Mammary epithelial cell (primary cell): ENCODE measurements at regions not wholly inside any gene's neighbourhood (a gene's known extent, or its start where the extent isn't known, plus 50 kb on each side); places are given as distances from the start of the nearest gene placed in this dataset.

Experiments used
- EZH2 ChIP-seq: IDR thresholded peaks from 2 replicates; pipeline ENCODE4 v1.6.1; 2012; ENCODE audit warnings: low read length, inconsistent platforms, borderline replicate concordance
- TF ChIP-seq, protein P1 (sequence below), 2 donors: IDR thresholded peaks in 1 of 2; conservative IDR thresholded peaks in 1 of 2; 2 replicates each; pipeline ENCODE4 v1.5.1; 2011 to 2012; ENCODE audit warnings: inconsistent platforms in 2 of 2, low read length in 2 of 2, mild to moderate bottlenecking in 2 of 2, control low read depth in 1 of 2, low read depth in 1 of 2; ENCODE audit not compliant: insufficient read depth in 1 of 2; ENCODE audit errors: extremely low read depth in 1 of 2

DNA sequence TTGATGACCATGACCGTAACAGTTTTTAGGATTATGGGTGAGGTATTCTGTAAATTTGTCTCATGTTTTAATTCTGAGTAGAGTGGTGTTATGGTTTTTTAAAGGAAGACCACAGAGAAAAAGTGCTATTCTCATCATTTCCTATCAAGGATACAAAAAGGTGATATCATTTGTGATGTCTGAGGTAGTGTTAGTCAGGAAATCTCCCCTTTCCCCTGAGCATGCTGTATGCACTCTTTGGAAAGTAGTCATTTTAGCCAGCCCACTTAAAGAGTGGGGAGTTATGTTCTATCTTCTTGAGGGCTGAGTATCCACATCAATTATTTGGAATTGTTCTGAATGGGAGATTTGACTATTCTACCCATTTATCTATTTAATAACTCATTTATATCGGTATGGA is 414.2 kb upstream of the SLC14A2 start:
- TF ChIP-seq EZH2, result no peak
- TF ChIP-seq, protein P1, sequence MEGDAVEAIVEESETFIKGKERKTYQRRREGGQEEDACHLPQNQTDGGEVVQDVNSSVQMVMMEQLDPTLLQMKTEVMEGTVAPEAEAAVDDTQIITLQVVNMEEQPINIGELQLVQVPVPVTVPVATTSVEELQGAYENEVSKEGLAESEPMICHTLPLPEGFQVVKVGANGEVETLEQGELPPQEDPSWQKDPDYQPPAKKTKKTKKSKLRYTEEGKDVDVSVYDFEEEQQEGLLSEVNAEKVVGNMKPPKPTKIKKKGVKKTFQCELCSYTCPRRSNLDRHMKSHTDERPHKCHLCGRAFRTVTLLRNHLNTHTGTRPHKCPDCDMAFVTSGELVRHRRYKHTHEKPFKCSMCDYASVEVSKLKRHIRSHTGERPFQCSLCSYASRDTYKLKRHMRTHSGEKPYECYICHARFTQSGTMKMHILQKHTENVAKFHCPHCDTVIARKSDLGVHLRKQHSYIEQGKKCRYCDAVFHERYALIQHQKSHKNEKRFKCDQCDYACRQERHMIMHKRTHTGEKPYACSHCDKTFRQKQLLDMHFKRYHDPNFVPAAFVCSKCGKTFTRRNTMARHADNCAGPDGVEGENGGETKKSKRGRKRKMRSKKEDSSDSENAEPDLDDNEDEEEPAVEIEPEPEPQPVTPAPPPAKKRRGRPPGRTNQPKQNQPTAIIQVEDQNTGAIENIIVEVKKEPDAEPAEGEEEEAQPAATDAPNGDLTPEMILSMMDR (conservative IDR thresholded peaks at IDR 0.05 in 1 of 2, IDR thresholded peaks at IDR 0.05 in 1 of 2; ENCODE audit: extremely low read depth in 1 of 2, insufficient read depth in 1 of 2, low read depth in 1 of 2, low read length in 2 of 2), result no peak
